ENCODE measurements at regions not wholly inside any gene's neighbourhood (a gene's known extent, or its start where the extent isn't known, plus 50 kb on each side); places are given as distances from the start of the nearest gene placed in this dataset.

DNA sequence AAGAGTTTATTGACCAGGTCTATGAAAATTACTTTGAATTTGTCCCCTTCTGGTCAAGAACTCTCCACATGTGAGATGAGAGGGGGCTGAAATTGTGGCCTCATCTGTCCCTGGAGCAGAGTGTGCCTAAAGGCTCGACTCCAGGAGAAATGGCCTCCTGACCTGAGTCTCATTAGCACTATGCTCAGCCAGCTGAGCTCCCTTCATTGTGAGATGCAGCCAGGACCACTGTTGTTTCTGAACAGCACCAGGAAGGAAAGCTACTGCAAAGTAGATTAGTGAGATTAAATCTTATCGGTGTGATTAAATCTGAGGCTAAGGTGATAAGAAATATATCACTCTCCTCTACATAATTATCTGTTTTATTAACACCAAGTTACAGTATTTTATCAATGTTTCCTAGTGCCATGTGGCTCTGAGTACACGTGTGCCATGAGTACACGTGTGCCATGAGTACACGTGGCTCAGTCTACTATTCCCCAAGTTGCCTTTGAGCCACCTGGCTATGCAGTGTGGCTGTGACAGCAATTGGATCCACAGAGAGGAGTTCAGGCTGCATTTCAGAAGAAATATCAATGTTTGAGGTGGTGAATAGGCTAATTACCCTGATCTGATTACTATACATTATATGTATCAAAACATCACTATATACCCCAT, 126.9 kb downstream of the IPMK start:
- Histone ChIP-seq H3K4me1 (ENCODE audit: control insufficient read depth in 2 of 2, insufficient read depth in 2 of 2, low read length in 1 of 2) (no peaks in the 10 kb centered on the region), H3K27ac (ENCODE audit: low read depth in 2 of 2, low read length in 1 of 2) (no peak overlapping the region), H3K36me3 (ENCODE audit: control insufficient read depth in 2 of 2, insufficient read depth in 2 of 2, low read length in 1 of 2) (no peaks in the 10 kb centered on the region), H3K27me3 (ENCODE audit: control insufficient read depth in 1 of 2, insufficient read depth in 2 of 2, low read length in 2 of 2) (no peaks in the 10 kb centered on the region), H3K4me3 (ENCODE audit: low read depth in 1 of 2, low read length in 2 of 2) (no peak overlapping the region), H3K9me3 (ENCODE audit: control insufficient read depth in 2 of 2, insufficient read depth in 1 of 2, low read depth in 1 of 2, low read length in 1 of 2) (no peaks in the 10 kb centered on the region)
- WGBS, 2 donors = 62 to 64% methylated on average over 5 of the region's 5 CpGs

DNA sequence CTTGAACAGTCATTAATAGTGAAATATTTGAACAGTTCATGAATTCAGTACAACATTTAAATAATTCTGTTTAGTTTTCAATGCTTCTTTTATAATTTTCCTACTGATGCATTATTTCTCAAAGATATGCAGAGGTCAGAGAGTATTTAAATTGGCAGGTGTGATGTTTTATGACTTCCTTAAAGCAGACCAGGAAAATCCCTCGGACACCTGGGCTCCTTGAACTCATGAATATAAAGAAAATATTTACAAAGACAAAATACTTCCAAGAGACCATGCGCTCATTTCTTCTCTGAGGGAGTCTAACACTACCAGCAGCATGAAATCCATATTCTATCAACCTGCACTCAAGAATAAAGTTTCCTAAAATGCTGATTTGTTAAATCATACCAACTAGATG, 127.6 kb downstream of the IPMK start:
- Histone ChIP-seq H3K4me3 (ENCODE audit: low read depth in 1 of 2, low read length in 2 of 2) (no peak overlapping the region), H3K9me3 (ENCODE audit: control insufficient read depth in 2 of 2, insufficient read depth in 1 of 2, low read depth in 1 of 2, low read length in 1 of 2) (no peaks in the 10 kb centered on the region), H3K27me3 (ENCODE audit: control insufficient read depth in 1 of 2, insufficient read depth in 2 of 2, low read length in 2 of 2) (no peaks in the 10 kb centered on the region), H3K27ac (ENCODE audit: low read depth in 2 of 2, low read length in 1 of 2) (no peak overlapping the region), H3K36me3 (ENCODE audit: control insufficient read depth in 2 of 2, insufficient read depth in 2 of 2, low read length in 1 of 2) (no peaks in the 10 kb centered on the region), H3K4me1 (ENCODE audit: control insufficient read depth in 2 of 2, insufficient read depth in 2 of 2, low read length in 1 of 2) (no peaks in the 10 kb centered on the region)
- WGBS, 2 donors = 51 to 66% methylated on average over 2 of the region's 2 CpGs

DNA sequence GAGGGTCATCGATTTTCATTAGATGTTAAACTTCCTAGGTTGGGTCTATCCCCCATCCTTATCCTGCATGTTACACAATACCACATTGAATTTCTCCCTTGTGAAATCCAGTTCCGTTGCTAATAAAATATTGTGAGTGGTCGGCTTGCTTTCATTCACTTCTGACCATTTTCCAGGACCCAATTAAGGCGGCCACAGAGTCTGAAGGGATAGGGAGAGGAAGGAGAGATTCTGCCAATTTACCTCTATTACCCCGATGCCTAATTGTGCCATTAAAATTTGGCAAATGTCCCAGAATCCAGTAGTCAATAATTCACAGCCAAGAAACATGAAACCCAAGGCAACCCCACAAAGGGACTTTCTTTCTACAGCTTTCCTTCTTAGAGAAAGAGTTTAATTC, 129.9 kb downstream of the IPMK start:
- Histone ChIP-seq H3K27ac (ENCODE audit: low read depth in 2 of 2, low read length in 1 of 2) (no peak overlapping the region), H3K4me3 (ENCODE audit: low read depth in 1 of 2, low read length in 2 of 2) (no peak overlapping the region), H3K27me3 (ENCODE audit: control insufficient read depth in 1 of 2, insufficient read depth in 2 of 2, low read length in 2 of 2) (no peaks in the 10 kb centered on the region), H3K9me3 (ENCODE audit: control insufficient read depth in 2 of 2, insufficient read depth in 1 of 2, low read depth in 1 of 2, low read length in 1 of 2) (no peaks in the 10 kb centered on the region), H3K36me3 (ENCODE audit: control insufficient read depth in 2 of 2, insufficient read depth in 2 of 2, low read length in 1 of 2) (no peaks in the 10 kb centered on the region), H3K4me1 (ENCODE audit: control insufficient read depth in 2 of 2, insufficient read depth in 2 of 2, low read length in 1 of 2) (no peaks in the 10 kb centered on the region)
- WGBS, 2 donors = 60 to 76% methylated on average over 5 of the region's 5 CpGs

DNA sequence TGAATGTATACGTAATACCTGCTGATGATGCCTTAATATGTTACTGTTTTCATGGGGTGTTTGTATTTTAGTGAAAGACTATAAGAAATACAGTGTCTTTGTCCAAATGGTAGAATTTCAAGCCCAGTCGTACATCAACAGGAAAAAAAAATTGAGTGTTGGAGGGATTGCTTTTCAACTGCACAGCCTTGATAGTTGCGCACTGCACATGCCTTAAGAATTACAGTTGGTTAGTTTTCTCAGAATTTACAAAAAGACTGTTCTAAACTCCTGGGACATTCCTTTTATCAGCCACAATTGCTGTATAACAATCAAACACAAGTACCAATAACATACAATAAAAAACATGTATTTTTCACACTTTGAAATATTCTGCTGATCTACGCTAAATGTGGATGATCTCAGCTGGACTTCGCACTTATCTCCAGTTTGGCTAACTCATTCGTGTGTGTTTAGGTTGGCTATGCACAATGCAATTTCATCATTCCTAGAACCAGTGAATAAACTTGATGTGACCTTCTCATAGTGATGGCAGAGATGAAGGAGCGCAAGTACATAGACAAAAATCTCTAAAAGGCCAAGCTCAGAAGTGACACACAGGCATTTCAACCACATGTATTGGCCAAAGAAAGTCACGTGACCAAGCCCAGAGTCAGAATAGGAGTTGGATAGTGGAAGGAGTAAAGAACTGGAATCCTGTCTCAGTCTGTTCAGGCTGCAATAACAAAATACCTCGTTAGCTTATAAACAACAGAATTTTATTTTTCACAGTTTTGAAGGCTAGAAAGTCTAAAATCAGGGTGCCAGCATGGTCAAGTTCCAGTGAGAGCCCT, 152.3 kb downstream of the IPMK start:
- H3K4me3 ChIP-seq (ENCODE audit: low read depth in 1 of 2, low read length in 2 of 2) = no peak overlapping the region
- no peaks in the 10 kb centered on the region for H3K36me3 ChIP-seq (ENCODE audit: control insufficient read depth in 2 of 2, insufficient read depth in 2 of 2, low read length in 1 of 2)
- no peaks in the 10 kb centered on the region for H3K9me3 ChIP-seq (ENCODE audit: control insufficient read depth in 2 of 2, insufficient read depth in 1 of 2, low read depth in 1 of 2, low read length in 1 of 2)
- no peaks in the 10 kb centered on the region for H3K4me1 ChIP-seq (ENCODE audit: control insufficient read depth in 2 of 2, insufficient read depth in 2 of 2, low read length in 1 of 2)
- H3K27ac ChIP-seq (ENCODE audit: low read depth in 2 of 2, low read length in 1 of 2) = no peak overlapping the region
- H3K27me3 ChIP-seq (ENCODE audit: control insufficient read depth in 1 of 2, insufficient read depth in 2 of 2, low read length in 2 of 2) = no peaks in the 10 kb centered on the region
- WGBS, 2 donors = 82 to 84% methylated on average over 9 of the region's 9 CpGs

DNA sequence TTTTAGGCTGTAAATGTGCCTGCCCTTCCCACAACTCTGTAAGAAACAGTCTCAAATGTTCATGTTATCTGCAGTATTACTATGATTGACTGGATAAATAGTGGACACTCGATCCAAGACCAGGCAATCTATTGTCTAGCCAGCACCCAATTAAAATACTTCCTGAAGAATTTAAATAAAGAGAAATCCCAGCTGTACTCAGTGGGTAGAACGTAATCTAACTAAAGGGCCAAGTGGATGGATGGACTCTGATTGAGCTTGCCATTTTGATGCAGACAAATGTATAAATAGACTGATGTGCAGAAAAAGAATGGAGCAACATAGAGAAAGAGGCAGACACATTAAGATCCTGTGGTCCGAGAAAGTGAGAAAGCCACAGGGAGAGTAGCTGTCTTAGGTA, 158.0 kb downstream of the IPMK start:
- H3K36me3 ChIP-seq (ENCODE audit: control insufficient read depth in 2 of 2, insufficient read depth in 2 of 2, low read length in 1 of 2) = no peaks in the 10 kb centered on the region
- H3K27ac ChIP-seq (ENCODE audit: low read depth in 2 of 2, low read length in 1 of 2) = no peak overlapping the region
- no peak overlapping the region for H3K4me3 ChIP-seq (ENCODE audit: low read depth in 1 of 2, low read length in 2 of 2)
- H3K27me3 ChIP-seq (ENCODE audit: control insufficient read depth in 1 of 2, insufficient read depth in 2 of 2, low read length in 2 of 2) = no peaks in the 10 kb centered on the region
- 54 to 58% methylated on average over 3 of the region's 3 CpGs for WGBS, 2 donors
- no peaks in the 10 kb centered on the region for H3K9me3 ChIP-seq (ENCODE audit: control insufficient read depth in 2 of 2, insufficient read depth in 1 of 2, low read depth in 1 of 2, low read length in 1 of 2)
- no peaks in the 10 kb centered on the region for H3K4me1 ChIP-seq (ENCODE audit: control insufficient read depth in 2 of 2, insufficient read depth in 2 of 2, low read length in 1 of 2)

DNA sequence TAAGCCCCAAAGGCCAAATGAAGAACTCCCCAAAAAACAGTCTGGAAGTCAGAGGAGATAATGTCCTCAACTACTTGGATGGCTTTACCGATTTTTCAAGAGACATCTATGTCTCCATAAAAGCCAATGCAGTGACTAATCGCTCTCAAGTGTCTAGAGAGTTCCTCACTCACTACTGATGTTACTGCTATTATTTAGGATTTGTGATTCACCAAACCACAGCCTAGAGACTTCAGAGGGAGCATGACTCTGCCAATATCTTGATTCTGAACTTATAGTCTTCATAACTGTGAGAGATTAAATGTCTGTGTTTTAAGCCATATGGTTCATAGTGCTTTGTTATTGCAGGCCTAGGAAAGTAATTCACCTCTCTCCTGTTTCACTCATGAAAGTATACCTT, 160.2 kb downstream of the IPMK start:
- no peaks in the 10 kb centered on the region for H3K9me3 ChIP-seq (ENCODE audit: control insufficient read depth in 2 of 2, insufficient read depth in 1 of 2, low read depth in 1 of 2, low read length in 1 of 2)
- H3K4me3 ChIP-seq (ENCODE audit: low read depth in 1 of 2, low read length in 2 of 2) = no peak overlapping the region
- no peak overlapping the region for H3K27ac ChIP-seq (ENCODE audit: low read depth in 2 of 2, low read length in 1 of 2)
- WGBS, 2 donors = 89 to 93% methylated on average over 2 of the region's 2 CpGs
- no peaks in the 10 kb centered on the region for H3K4me1 ChIP-seq (ENCODE audit: control insufficient read depth in 2 of 2, insufficient read depth in 2 of 2, low read length in 1 of 2)
- no peaks in the 10 kb centered on the region for H3K27me3 ChIP-seq (ENCODE audit: control insufficient read depth in 1 of 2, insufficient read depth in 2 of 2, low read length in 2 of 2)
- no peaks in the 10 kb centered on the region for H3K36me3 ChIP-seq (ENCODE audit: control insufficient read depth in 2 of 2, insufficient read depth in 2 of 2, low read length in 1 of 2)

DNA sequence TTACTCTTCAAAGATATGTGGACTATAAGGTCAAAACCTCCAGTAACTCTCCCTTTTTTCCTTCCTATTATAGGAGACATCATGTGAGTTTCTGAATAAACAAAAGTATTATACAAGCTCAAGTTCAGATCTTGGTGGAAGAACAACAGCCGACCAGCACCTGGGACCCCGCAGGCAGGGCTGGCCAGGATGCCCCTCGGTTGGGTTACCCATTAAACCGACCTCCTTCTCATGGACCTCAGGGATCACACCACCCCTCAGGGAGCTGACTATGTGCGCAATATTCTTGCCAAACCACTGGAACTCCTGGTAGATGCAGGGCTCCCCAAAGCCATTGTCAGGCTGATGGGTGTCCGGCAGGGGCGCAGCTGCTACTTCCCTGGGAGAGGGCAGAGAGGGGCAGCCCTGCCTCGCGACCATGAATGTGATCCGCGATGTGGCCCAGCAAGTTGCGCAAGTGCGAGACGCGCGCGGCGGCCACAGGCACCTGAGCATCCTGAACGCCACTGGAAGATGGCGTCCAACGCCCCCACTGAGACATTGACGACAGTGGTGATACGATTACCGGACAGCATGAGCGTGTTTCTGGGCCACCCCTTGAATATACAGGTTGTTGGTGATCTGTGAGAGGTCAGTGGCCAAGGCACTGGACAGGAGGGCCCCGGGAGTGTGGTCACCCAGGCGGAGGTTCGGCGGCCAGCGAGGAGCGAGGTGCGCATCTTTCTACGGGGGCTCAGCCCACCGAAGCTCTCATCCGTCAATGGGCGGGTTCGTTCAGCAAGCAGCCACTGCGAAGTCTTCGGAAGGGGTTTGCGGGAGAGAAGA, 161.3 kb downstream of the IPMK start:
- H3K9me3 ChIP-seq (ENCODE audit: control insufficient read depth in 2 of 2, insufficient read depth in 1 of 2, low read depth in 1 of 2, low read length in 1 of 2) = no peaks in the 10 kb centered on the region
- no peak overlapping the region for H3K4me3 ChIP-seq (ENCODE audit: low read depth in 1 of 2, low read length in 2 of 2)
- no peak overlapping the region for H3K27ac ChIP-seq (ENCODE audit: low read depth in 2 of 2, low read length in 1 of 2)
- 95 to 97% methylated on average over 40 of the region's 40 CpGs for whole genome bisulfite sequencing, 2 donors
- no peaks in the 10 kb centered on the region for H3K36me3 ChIP-seq (ENCODE audit: control insufficient read depth in 2 of 2, insufficient read depth in 2 of 2, low read length in 1 of 2)
- no peaks in the 10 kb centered on the region for H3K4me1 ChIP-seq (ENCODE audit: control insufficient read depth in 2 of 2, insufficient read depth in 2 of 2, low read length in 1 of 2)
- H3K27me3 ChIP-seq (ENCODE audit: control insufficient read depth in 1 of 2, insufficient read depth in 2 of 2, low read length in 2 of 2) = no peaks in the 10 kb centered on the region

DNA sequence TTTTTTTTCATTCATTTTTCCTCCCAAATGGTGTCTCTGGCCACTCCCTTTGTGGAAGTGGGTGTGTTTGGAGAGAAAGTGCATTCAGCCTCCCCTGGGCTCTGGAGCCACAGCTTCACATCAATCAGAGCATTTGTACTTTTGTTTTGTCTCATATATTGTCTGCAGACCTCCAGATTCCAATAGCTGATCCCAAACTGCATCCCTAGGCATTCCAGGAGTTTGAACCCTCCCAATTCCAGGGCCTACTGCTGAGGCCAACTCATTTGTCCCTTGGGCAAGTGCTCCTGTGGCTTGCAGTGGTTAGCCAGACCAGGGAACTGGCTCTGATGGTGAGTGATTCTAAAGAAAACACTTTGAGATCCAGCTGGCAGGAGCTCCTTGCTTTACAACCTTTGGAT, 163.3 kb downstream of the IPMK start:
- Histone ChIP-seq H3K36me3 (ENCODE audit: control insufficient read depth in 2 of 2, insufficient read depth in 2 of 2, low read length in 1 of 2) (no peaks in the 10 kb centered on the region), H3K27me3 (ENCODE audit: control insufficient read depth in 1 of 2, insufficient read depth in 2 of 2, low read length in 2 of 2) (no peaks in the 10 kb centered on the region), H3K4me1 (ENCODE audit: control insufficient read depth in 2 of 2, insufficient read depth in 2 of 2, low read length in 1 of 2) (no peaks in the 10 kb centered on the region), H3K27ac (ENCODE audit: low read depth in 2 of 2, low read length in 1 of 2) (no peak overlapping the region), H3K9me3 (ENCODE audit: control insufficient read depth in 2 of 2, insufficient read depth in 1 of 2, low read depth in 1 of 2, low read length in 1 of 2) (no peaks in the 10 kb centered on the region), H3K4me3 (ENCODE audit: low read depth in 1 of 2, low read length in 2 of 2) (no peak overlapping the region)

DNA sequence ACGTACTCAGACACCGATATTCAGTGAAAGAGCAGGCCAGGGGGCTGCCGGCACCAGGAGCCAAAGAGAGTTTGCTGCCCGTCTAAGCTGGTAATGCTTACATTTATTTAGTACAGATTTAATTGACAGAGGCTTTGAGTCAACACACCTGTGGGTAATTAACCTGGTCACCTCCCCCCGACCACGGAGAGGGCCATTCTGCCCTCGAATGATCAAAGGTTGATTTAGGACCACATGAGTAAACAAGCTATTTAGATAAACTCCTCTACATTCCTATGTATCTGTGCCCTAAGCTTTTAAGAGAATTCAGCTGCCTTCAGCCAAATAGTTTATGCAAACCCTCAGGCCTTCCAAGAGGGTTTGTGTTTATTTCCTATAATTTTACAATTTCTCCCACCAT, 164.8 kb downstream of the IPMK start:
- WGBS, 2 donors = 37 to 46% methylated on average over 7 of the region's 7 CpGs

More for the DNA sequence above, 164.8 kb downstream of the IPMK start:
- H3K4me3 ChIP-seq (ENCODE audit: low read depth in 1 of 2, low read length in 2 of 2) = no peak overlapping the region
- no peaks in the 10 kb centered on the region for H3K27me3 ChIP-seq (ENCODE audit: control insufficient read depth in 1 of 2, insufficient read depth in 2 of 2, low read length in 2 of 2)
- H3K9me3 ChIP-seq (ENCODE audit: control insufficient read depth in 2 of 2, insufficient read depth in 1 of 2, low read depth in 1 of 2, low read length in 1 of 2) = no peaks in the 10 kb centered on the region
- no peaks in the 10 kb centered on the region for H3K4me1 ChIP-seq (ENCODE audit: control insufficient read depth in 2 of 2, insufficient read depth in 2 of 2, low read length in 1 of 2)
- no peak overlapping the region for H3K27ac ChIP-seq (ENCODE audit: low read depth in 2 of 2, low read length in 1 of 2)
- no peaks in the 10 kb centered on the region for H3K36me3 ChIP-seq (ENCODE audit: control insufficient read depth in 2 of 2, insufficient read depth in 2 of 2, low read length in 1 of 2)

All from esophagus (tissue), 2 donors.